ENCODE measurements at regions not wholly inside any gene's neighbourhood (a gene's known extent, or its start where the extent isn't known, plus 50 kb on each side); places are given as distances from the start of the nearest gene placed in this dataset.

GRCh38 chr1:78339490-78339889 is 151.3 kb upstream of the PTGFR start:
- Mint-ChIP-seq H3K27ac (no peak overlapping the region), H3K4me1 (no peaks in the 10 kb centered on the region)
- H3K9me3 ChIP-seq (ENCODE audit: low read depth), result no peaks in the 10 kb centered on the region

GRCh38 chr1:78340006-78340405 is 150.8 kb upstream of the PTGFR start:
- peaks cover 3% of the 10 kb centered on the region for H3K27me3 Mint-ChIP-seq (ENCODE audit: insufficient read depth, low read depth)
- H3K79me2 ChIP-seq (ENCODE audit: low read depth), result no peaks in the 10 kb centered on the region
- H3K4me2 ChIP-seq, result no peak overlapping the region

More at GRCh38 chr1:78339490-78339889, 151.3 kb upstream of the PTGFR start:
- no peaks in the 10 kb centered on the region for H3K36me3 ChIP-seq
- Mint-ChIP-seq H3K27me3 (ENCODE audit: insufficient read depth, low read depth) (peaks cover 3% of the 10 kb centered on the region), H3K36me3 (no peaks in the 10 kb centered on the region), H3K4me3 (no peak overlapping the region), H3K9me3 (no peaks in the 10 kb centered on the region)
- H3K79me2 ChIP-seq (ENCODE audit: low read depth), result no peaks in the 10 kb centered on the region
- no peaks in the 10 kb centered on the region for H3K4me1 ChIP-seq
- H4K20me1 ChIP-seq (ENCODE audit: low read depth), result no peaks in the 10 kb centered on the region
- H3K27me3 ChIP-seq, result no peaks in the 10 kb centered on the region
- H3K4me3 ChIP-seq, result no peak overlapping the region
- no peaks in the 10 kb centered on the region for H3F3A ChIP-seq (ENCODE audit: low read depth)
- H3K9ac ChIP-seq, result no peak overlapping the region
- H3K27ac ChIP-seq, result no peak overlapping the region
- no peak overlapping the region for H2AFZ ChIP-seq (replicated peaks)
- no peak for TF ChIP-seq EZH2phosphoT487 (IDR thresholded peaks at IDR 0.05)
- TF ChIP-seq CTCF (IDR thresholded peaks at IDR 0.05), result no peak
- no peak for TF ChIP-seq EZH2 (IDR thresholded peaks at IDR 0.05)
- no peak for DNase-seq (ENCODE audit: low spot score)
- no peak overlapping the region for H3K4me2 ChIP-seq

DNA sequence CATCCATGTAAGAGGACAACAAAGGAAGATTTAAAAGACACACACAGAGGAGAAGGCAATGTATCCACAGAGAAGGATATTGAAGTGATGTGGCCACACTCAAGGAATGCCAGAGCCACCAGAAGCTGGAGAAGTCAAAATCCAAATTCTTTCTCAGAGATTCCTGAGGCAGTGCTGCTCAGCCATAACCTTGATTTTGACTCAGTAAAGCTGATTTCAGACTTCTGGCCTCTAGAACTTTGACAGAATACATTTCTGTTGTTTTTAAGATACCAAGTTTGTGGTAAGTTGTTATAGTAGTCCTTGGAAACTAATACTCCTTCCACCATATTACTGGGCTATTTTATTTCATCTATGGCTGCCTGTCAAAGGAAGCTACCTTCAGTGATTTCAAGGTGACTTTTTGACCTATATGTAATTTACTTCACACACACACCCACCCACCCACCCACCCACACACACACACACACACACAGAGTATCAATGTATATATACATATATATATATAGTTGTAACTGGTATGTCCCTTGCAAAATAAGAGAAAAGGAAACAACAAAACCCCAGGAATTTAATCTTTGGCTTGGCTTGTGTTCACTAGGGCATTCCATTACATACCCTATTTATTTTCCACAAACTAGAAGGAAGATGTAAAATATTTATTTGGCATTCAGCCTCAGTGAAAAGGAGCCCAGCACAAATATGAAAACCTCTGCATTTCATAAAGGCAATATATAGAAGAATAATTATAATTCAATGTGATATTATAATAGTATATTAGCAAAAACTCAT is 142.1 kb upstream of the PTGFR start:
- no peak overlapping the region for H3K4me3 ChIP-seq
- no peaks in the 10 kb centered on the region for H3K79me2 ChIP-seq (ENCODE audit: low read depth)
- H4K20me1 ChIP-seq (ENCODE audit: low read depth), result no peaks in the 10 kb centered on the region
- no peaks in the 10 kb centered on the region for H3K36me3 ChIP-seq
- Mint-ChIP-seq H3K36me3 (no peaks in the 10 kb centered on the region), H3K4me3 (no peak overlapping the region), H3K4me1 (no peaks in the 10 kb centered on the region), H3K27ac (no peak overlapping the region), H3K27me3 (ENCODE audit: insufficient read depth, low read depth) (peaks cover 2% of the 10 kb centered on the region), H3K9me3 (no peaks in the 10 kb centered on the region)
- TF ChIP-seq EZH2phosphoT487 (IDR thresholded peaks at IDR 0.05) (no peak), CTCF (IDR thresholded peaks at IDR 0.05) (no peak), EZH2 (IDR thresholded peaks at IDR 0.05) (no peak)
- H3K9me3 ChIP-seq (ENCODE audit: low read depth), result no peaks in the 10 kb centered on the region
- H3K4me2 ChIP-seq, result no peak overlapping the region
- H3K9ac ChIP-seq, result no peak overlapping the region
- no peaks in the 10 kb centered on the region for H3F3A ChIP-seq (ENCODE audit: low read depth)
- no peaks in the 10 kb centered on the region for H3K27me3 ChIP-seq
- no peak for DNase-seq (ENCODE audit: low spot score)
- H2AFZ ChIP-seq (replicated peaks), result no peak overlapping the region
- no peaks in the 10 kb centered on the region for H3K4me1 ChIP-seq
- H3K27ac ChIP-seq, result no peak overlapping the region

More at GRCh38 chr1:78340006-78340405, 150.8 kb upstream of the PTGFR start:
- no peak for DNase-seq (ENCODE audit: low spot score)
- Histone ChIP-seq H3K9ac (no peak overlapping the region), H3K27me3 (no peaks in the 10 kb centered on the region), H3K9me3 (ENCODE audit: low read depth) (no peaks in the 10 kb centered on the region), H4K20me1 (ENCODE audit: low read depth) (no peaks in the 10 kb centered on the region), H3K4me1 (no peaks in the 10 kb centered on the region), H3K4me3 (no peak overlapping the region), H3F3A (ENCODE audit: low read depth) (no peaks in the 10 kb centered on the region), H3K36me3 (no peaks in the 10 kb centered on the region), H3K27ac (no peak overlapping the region), H2AFZ (replicated peaks) (no peak overlapping the region)
- TF ChIP-seq EZH2phosphoT487 (IDR thresholded peaks at IDR 0.05), result no peak
- TF ChIP-seq EZH2 (IDR thresholded peaks at IDR 0.05), result no peak
- no peak for TF ChIP-seq CTCF (IDR thresholded peaks at IDR 0.05)
- no peaks in the 10 kb centered on the region for H3K4me1 Mint-ChIP-seq
- no peak overlapping the region for H3K27ac Mint-ChIP-seq
- no peaks in the 10 kb centered on the region for H3K36me3 Mint-ChIP-seq
- no peak overlapping the region for H3K4me3 Mint-ChIP-seq
- H3K9me3 Mint-ChIP-seq, result no peaks in the 10 kb centered on the region
